ENCODE measurements at regions not wholly inside any gene's neighbourhood (a gene's known extent, or its start where the extent isn't known, plus 50 kb on each side); places are given as distances from the start of the nearest gene placed in this dataset.

GRCh38 chrX:112947981-112948615 is 107.5 kb upstream of the AMOT start:
- DNase-seq (ENCODE audit: low spot score) (no peak), ATAC-seq (ENCODE audit: low read depth) (no peak)
- no peak for TF ChIP-seq CTCF (IDR thresholded peaks at IDR 0.05; ENCODE audit: poor library complexity, severe bottlenecking)
- H3K4me1 ChIP-seq (ENCODE audit: insufficient read depth, poor library complexity, severe bottlenecking) = no peaks in the 10 kb centered on the region
- no peak overlapping the region for H3K27ac ChIP-seq (ENCODE audit: poor library complexity, severe bottlenecking)
- H3K27me3 ChIP-seq (ENCODE audit: insufficient read depth, poor library complexity, severe bottlenecking) = no peaks in the 10 kb centered on the region
- H3K9me3 ChIP-seq (ENCODE audit: severe bottlenecking) = no peaks in the 10 kb centered on the region
- H3K4me3 ChIP-seq (ENCODE audit: severe bottlenecking) = no peak overlapping the region
- H3K36me3 ChIP-seq (ENCODE audit: low read depth) = no peaks in the 10 kb centered on the region

DNA sequence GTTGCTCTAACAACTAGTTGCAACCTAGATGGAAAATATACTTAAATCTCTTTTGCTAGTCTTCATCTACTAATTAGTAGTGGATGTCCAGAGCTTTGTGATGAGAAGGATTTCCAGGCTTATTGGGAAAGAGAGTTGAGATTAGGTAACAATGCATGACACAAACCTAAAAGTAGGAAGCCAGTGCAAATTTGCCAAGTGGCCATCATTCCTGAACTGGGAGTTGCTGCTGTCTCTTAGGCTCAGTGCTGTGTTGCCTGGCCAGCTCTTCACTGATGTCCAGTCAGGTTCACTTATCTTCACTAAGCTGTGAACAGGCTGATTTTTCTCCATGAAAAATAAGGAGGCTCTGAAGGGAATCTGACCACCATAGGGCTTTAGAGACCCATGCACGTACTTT is 105.6 kb upstream of the AMOT start:
- Histone ChIP-seq H3K36me3 (ENCODE audit: low read depth) (no peaks in the 10 kb centered on the region), H3K9me3 (ENCODE audit: severe bottlenecking) (no peaks in the 10 kb centered on the region), H3K4me3 (ENCODE audit: severe bottlenecking) (no peak overlapping the region), H3K4me1 (ENCODE audit: insufficient read depth, poor library complexity, severe bottlenecking) (no peaks in the 10 kb centered on the region), H3K27ac (ENCODE audit: poor library complexity, severe bottlenecking) (no peak overlapping the region), H3K27me3 (ENCODE audit: insufficient read depth, poor library complexity, severe bottlenecking) (no peaks in the 10 kb centered on the region)
- DNase-seq (ENCODE audit: low spot score) = no peak
- no peak for TF ChIP-seq CTCF (IDR thresholded peaks at IDR 0.05; ENCODE audit: poor library complexity, severe bottlenecking)
- ATAC-seq (ENCODE audit: low read depth) = no peak

GRCh38 chrX:112945826-112946225 is 105.2 kb upstream of the AMOT start:
- ATAC-seq (ENCODE audit: low read depth) (no peak), DNase-seq (ENCODE audit: low spot score) (no peak)
- Histone ChIP-seq H3K27ac (ENCODE audit: poor library complexity, severe bottlenecking) (no peak overlapping the region), H3K27me3 (ENCODE audit: insufficient read depth, poor library complexity, severe bottlenecking) (no peaks in the 10 kb centered on the region), H3K4me3 (ENCODE audit: severe bottlenecking) (no peak overlapping the region), H3K9me3 (ENCODE audit: severe bottlenecking) (no peaks in the 10 kb centered on the region), H3K4me1 (ENCODE audit: insufficient read depth, poor library complexity, severe bottlenecking) (no peaks in the 10 kb centered on the region), H3K36me3 (ENCODE audit: low read depth) (no peaks in the 10 kb centered on the region)
- TF ChIP-seq CTCF (IDR thresholded peaks at IDR 0.05; ENCODE audit: poor library complexity, severe bottlenecking) = no peak

DNA sequence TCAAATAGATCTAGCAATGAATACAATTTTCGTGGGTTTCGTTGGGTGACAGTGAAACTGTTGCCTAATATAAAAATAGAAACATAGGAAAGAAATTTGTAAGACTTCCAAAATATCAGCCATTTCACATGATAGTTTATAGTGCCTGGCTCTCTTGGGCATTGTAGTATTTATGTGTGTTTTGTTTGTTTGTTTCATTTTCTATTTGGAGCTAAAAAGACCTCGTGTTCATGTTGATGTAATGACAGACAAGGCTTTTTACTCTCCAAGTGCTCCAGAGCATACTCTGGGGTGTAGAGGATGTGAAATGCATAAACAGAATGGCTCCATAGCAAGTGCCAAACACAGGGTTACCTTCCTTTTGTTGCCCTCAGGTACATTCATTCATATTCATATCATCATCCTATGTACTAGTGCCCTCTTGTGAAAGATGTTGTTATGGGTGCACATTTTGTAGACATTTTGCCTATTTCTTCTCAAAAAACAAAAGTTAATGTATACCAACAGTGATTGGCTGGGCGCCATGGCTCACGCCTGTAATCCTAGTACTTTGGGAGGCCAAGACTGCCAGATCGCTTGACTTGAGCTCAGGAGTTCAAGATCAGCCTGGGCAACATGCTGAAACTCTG is 100.7 kb upstream of the AMOT start:
- no peaks in the 10 kb centered on the region for H3K9me3 ChIP-seq (ENCODE audit: severe bottlenecking)

More for the DNA sequence above, 100.7 kb upstream of the AMOT start:
- DNase-seq (ENCODE audit: low spot score) = no peak
- no peaks in the 10 kb centered on the region for H3K4me1 ChIP-seq (ENCODE audit: insufficient read depth, poor library complexity, severe bottlenecking)
- TF ChIP-seq CTCF (IDR thresholded peaks at IDR 0.05; ENCODE audit: poor library complexity, severe bottlenecking) = no peak
- no peak overlapping the region for H3K27ac ChIP-seq (ENCODE audit: poor library complexity, severe bottlenecking)
- ATAC-seq (ENCODE audit: low read depth) = no peak
- no peaks in the 10 kb centered on the region for H3K36me3 ChIP-seq (ENCODE audit: low read depth)
- H3K4me3 ChIP-seq (ENCODE audit: severe bottlenecking) = no peak overlapping the region
- no peaks in the 10 kb centered on the region for H3K27me3 ChIP-seq (ENCODE audit: insufficient read depth, poor library complexity, severe bottlenecking)

Measured in RWPE2 (cell line).